BLaER1 treated with 17β-estradiol and CSF1 and Interleukin-3, amounts not matched to agents 10 nM and 100 nM (cell line): ENCODE measurements at regions not wholly inside any gene's neighbourhood (a gene's known extent, or its start where the extent isn't known, plus 50 kb on each side); places are given as distances from the start of the nearest gene placed in this dataset.
A peak's percentile ranks its signal among the peaks of the same experiment; 100 is the strongest.
"Not testable (repeated sequence)": the region's sequence is repeated elsewhere in the genome, so short reads cannot be mapped to it uniquely, and the experiment has no call there.

Experiments
- H3K27ac ChIP-seq, 11 experiments: shearing (Covaris generic); formaldehyde crosslinking; 2 replicates each; pipeline ENCODE4 v1.8.1; 2022
- H3K27me3 ChIP-seq, 11 experiments: shearing (Covaris generic); formaldehyde crosslinking; 2 replicates each; pipeline ENCODE4 v1.8.1; 2022
- H3K36me3 ChIP-seq, 11 experiments: shearing (Covaris generic); formaldehyde crosslinking; 2 replicates each; pipeline ENCODE4 v1.8.1; 2022
- H3K4me1 ChIP-seq, 10 experiments: shearing (Covaris generic); formaldehyde crosslinking; 2 replicates each; pipeline ENCODE4 v1.8.1; 2022
- H3K4me2 ChIP-seq, 11 experiments: shearing (Covaris generic); formaldehyde crosslinking; 2 replicates each; pipeline ENCODE4 v1.8.1; 2022
- H3K4me3 ChIP-seq, 10 experiments: shearing (Covaris generic); formaldehyde crosslinking; 2 replicates each; pipeline ENCODE4 v1.8.1; 2022
- H3K9ac ChIP-seq, 11 experiments: shearing (Covaris generic); formaldehyde crosslinking; 2 replicates each; pipeline ENCODE4 v1.8.1; 2022
- H3K9me3 ChIP-seq, 11 experiments: shearing (Covaris generic); formaldehyde crosslinking; replicated peaks in 1 of 11; 2 replicates each; pipeline ENCODE4 v1.8.1; 2022
- H4K20me1 ChIP-seq, 11 experiments: shearing (Covaris generic); formaldehyde crosslinking; 2 replicates each; pipeline ENCODE4 v1.8.1; 2022
- Cebpa-rat ChIP-seq, 11 experiments: shearing (Covaris generic); IDR thresholded peaks; 2 replicates each; pipeline ENCODE4 v1.8.1; 2022

- Histone ChIP-seq H3K36me3 (no peaks in the 10 kb centered on the region), H3K4me2 (no peak overlapping the region), H3K27me3 (no peaks in the 10 kb centered on the region), H3K4me1 (peaks cover 0 to 27% (median 16%) of the 10 kb centered on the region in 10 experiments; a peak in 14 of 20 replicates), H4K20me1 (no peaks in the 10 kb centered on the region), H3K27ac (no peak overlapping the region), H3K9me3 (peaks cover 0 to 29% (median 11%) of the 10 kb centered on the region in 11 experiments; a peak in 13 of 22 replicates), H3K9ac (no peak overlapping the region), H3K4me3 (no peak overlapping the region)
- TF ChIP-seq Cebpa-rat (IDR thresholded peaks at IDR 0.05), result no peak
Observed at GRCh38 chr1:244329591-244330317, 122.0 kb downstream of the ADSS2 start.

GRCh38 chr1:244330318-244330625 is 121.4 kb downstream of the ADSS2 start:
- Histone ChIP-seq H3K4me3 (no peak overlapping the region), H3K9ac (no peak overlapping the region), H3K27ac (no peak overlapping the region), H3K4me1 (peaks cover 0 to 22% (median 11%) of the 10 kb centered on the region in 10 experiments; a peak in 10 of 20 replicates), H3K36me3 (no peaks in the 10 kb centered on the region), H3K4me2 (no peak overlapping the region), H3K9me3 (peaks cover 0 to 34% (median 12%) of the 10 kb centered on the region in 11 experiments; a peak in 13 of 22 replicates), H3K27me3 (no peaks in the 10 kb centered on the region), H4K20me1 (no peaks in the 10 kb centered on the region)
- TF ChIP-seq Cebpa-rat (IDR thresholded peaks at IDR 0.05), result no peak

- H3K4me3 ChIP-seq, H3K9ac ChIP-seq, H3K27me3 ChIP-seq, H3K4me2 ChIP-seq, H3K36me3 ChIP-seq, H3K27ac ChIP-seq, H4K20me1 ChIP-seq, H3K4me1 ChIP-seq: not testable (repeated sequence)
- peaks cover 0 to 34% (median 12%) of the 10 kb centered on the region in 11 experiments; a peak in 13 of 22 replicates for H3K9me3 ChIP-seq
Observed at GRCh38 chr1:244332761-244333160, 118.9 kb downstream of the ADSS2 start.

- peaks cover 0 to 23% (median 3%) of the 10 kb centered on the region in 11 experiments; a peak in 4 of 22 replicates for H3K9me3 ChIP-seq
- not testable (repeated sequence) for H4K20me1 ChIP-seq, H3K4me1 ChIP-seq, H3K27me3 ChIP-seq, H3K36me3 ChIP-seq, H3K4me3 ChIP-seq, H3K9ac ChIP-seq
- H3K27ac ChIP-seq, result peak overlapping the region in 5 of 11 experiments; percentile 1 to 63 (median 54); a peak in 7 of 22 replicates
- peak overlapping the region in 3 of 11 experiments; percentile 14 to 28 (median 22); a peak in 6 of 22 replicates for H3K4me2 ChIP-seq
Observed at GRCh38 chr1:244334315-244334714, 117.4 kb downstream of the ADSS2 start.

GRCh38 chr1:244334842-244335241 is 116.9 kb downstream of the ADSS2 start:
- Histone ChIP-seq H3K27ac (peak overlapping the region in 2 of 11 experiments; percentile 54 to 63; a peak in 3 of 22 replicates), H3K4me2 (peak overlapping the region in 2 of 11 experiments; percentile 14 to 22; a peak in 2 of 22 replicates), H3K9me3 (peaks cover 0 to 23% (median 0%) of the 10 kb centered on the region in 11 experiments; a peak in 3 of 22 replicates)
- not testable (repeated sequence) for H3K27me3 ChIP-seq, H3K4me1 ChIP-seq, H3K9ac ChIP-seq, H4K20me1 ChIP-seq, H3K36me3 ChIP-seq, H3K4me3 ChIP-seq

- Histone ChIP-seq H3K27me3 (no peaks in the 10 kb centered on the region), H3K4me3 (no peak overlapping the region), H3K27ac (0 out of 22 replicates have a peak overlapping the region, but pooled peaks of 1 of the 11 experiments have one; percentile 54), H3K4me2 (no peak overlapping the region), H4K20me1 (no peaks in the 10 kb centered on the region), H3K9ac (no peak overlapping the region), H3K4me1 (peaks cover 0 to 10% (median 4%) of the 10 kb centered on the region in 10 experiments; a peak in 7 of 20 replicates), H3K9me3 (peaks cover 0 to 19% (median 0%) of the 10 kb centered on the region in 11 experiments; a peak in 3 of 22 replicates), H3K36me3 (no peaks in the 10 kb centered on the region)
- no peak for TF ChIP-seq Cebpa-rat (IDR thresholded peaks at IDR 0.05)
Observed at GRCh38 chr1:244335456-244335855, 116.3 kb downstream of the ADSS2 start.

GRCh38 chr1:244336232-244336899 is 115.3 kb downstream of the ADSS2 start:
- no peaks in the 10 kb centered on the region for H3K27me3 ChIP-seq
- no peaks in the 10 kb centered on the region for H4K20me1 ChIP-seq
- peaks cover 0 to 19% (median 0%) of the 10 kb centered on the region in 11 experiments; a peak in 3 of 22 replicates for H3K9me3 ChIP-seq
- no peaks in the 10 kb centered on the region for H3K36me3 ChIP-seq
- no peak overlapping the region for H3K27ac ChIP-seq
- no peak overlapping the region for H3K4me3 ChIP-seq
- H3K4me1 ChIP-seq, result peaks cover 0 to 12% (median 4%) of the 10 kb centered on the region in 10 experiments; a peak in 9 of 20 replicates
- no peak overlapping the region for H3K9ac ChIP-seq
- no peak overlapping the region for H3K4me2 ChIP-seq
- 0 out of 22 replicates have a peak, but pooled peaks of 1 of the 11 experiments have one; percentile 24 for TF ChIP-seq Cebpa-rat (IDR thresholded peaks at IDR 0.05)

- TF ChIP-seq Cebpa-rat (IDR thresholded peaks at IDR 0.05), result no peak
- H3K9me3 ChIP-seq, result peaks cover 0 to 18% (median 0%) of the 10 kb centered on the region in 11 experiments; a peak in 3 of 22 replicates
Observed at GRCh38 chr1:244337839-244338238, 113.9 kb downstream of the ADSS2 start.

GRCh38 chr1:244339073-244339692 is 112.5 kb downstream of the ADSS2 start:
- no peaks in the 10 kb centered on the region for H3K27me3 ChIP-seq
- no peak overlapping the region for H3K4me2 ChIP-seq
- H3K27ac ChIP-seq, result no peak overlapping the region
- H4K20me1 ChIP-seq, result no peaks in the 10 kb centered on the region
- TF ChIP-seq Cebpa-rat (IDR thresholded peaks at IDR 0.05), result no peak
- H3K36me3 ChIP-seq, result no peaks in the 10 kb centered on the region
- H3K4me3 ChIP-seq, result no peak overlapping the region
- H3K9ac ChIP-seq, result no peak overlapping the region
- H3K4me1 ChIP-seq, result peaks cover 5 to 30% (median 13%) of the 10 kb centered on the region in 10 experiments; a peak in 19 of 20 replicates
- peaks cover 0 to 7% (median 0%) of the 10 kb centered on the region in 11 experiments; a peak in 3 of 22 replicates for H3K9me3 ChIP-seq

More at GRCh38 chr1:244337839-244338238, 113.9 kb downstream of the ADSS2 start:
- Histone ChIP-seq H3K36me3 (no peaks in the 10 kb centered on the region), H4K20me1 (no peaks in the 10 kb centered on the region), H3K4me2 (no peak overlapping the region), H3K4me1 (peaks cover 0 to 25% (median 11%) of the 10 kb centered on the region in 10 experiments; a peak in 9 of 20 replicates), H3K4me3 (no peak overlapping the region), H3K27me3 (no peaks in the 10 kb centered on the region), H3K27ac (no peak overlapping the region), H3K9ac (no peak overlapping the region)
